ENCODE measurements at regions not wholly inside any gene's neighbourhood (a gene's known extent, or its start where the extent isn't known, plus 50 kb on each side); places are given as distances from the start of the nearest gene placed in this dataset.

DNA sequence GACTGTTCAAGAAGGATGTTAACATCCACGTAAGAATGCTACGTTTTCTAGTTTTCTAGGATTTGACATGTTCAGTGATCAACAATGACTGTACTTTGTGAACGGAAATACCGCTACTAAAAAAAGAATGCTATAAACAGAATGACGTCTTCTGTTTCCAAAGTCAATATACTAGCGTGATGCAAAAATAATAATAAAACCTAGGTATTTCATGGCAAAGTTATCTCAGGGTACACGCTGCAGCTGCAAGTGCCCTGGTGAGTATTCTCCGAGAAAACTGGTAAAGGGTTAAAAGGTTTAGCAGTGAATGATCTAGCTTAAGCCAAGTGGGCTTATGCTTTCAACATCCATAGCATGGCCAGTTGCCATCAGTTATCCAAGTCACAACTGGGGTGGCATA is 653.3 kb upstream of the PFKP start:
- no peak for TF ChIP-seq POLR2A (IDR thresholded peaks at IDR 0.05; ENCODE audit: low read depth, low read length)
- no peak for TF ChIP-seq POLR2AphosphoS5 (IDR thresholded peaks at IDR 0.05; ENCODE audit: low read depth, low read length)

Measured in GM12892 (cell line).